NCI-H524 (cell line): ENCODE measurements at regions not wholly inside any gene's neighbourhood (a gene's known extent, or its start where the extent isn't known, plus 50 kb on each side); places are given as distances from the start of the nearest gene placed in this dataset.
A peak's percentile ranks its signal among the peaks of the same experiment; 100 is the strongest.

Source experiments
- DNase-seq, 2 experiments: peaks; one replicate each; lab custom pipeline; 2025; lab: John Stamatoyannopoulos, UW

- DNase-seq: no peak
Observed at GRCh38 chr12:20194171-20194570, 174.2 kb upstream of the PDE3A start.

- no peak for DNase-seq
Observed at GRCh38 chr12:20196767-20197166, 171.6 kb upstream of the PDE3A start.

- DNase-seq: no peak
Observed at GRCh38 chr12:20197411-20197810, 170.9 kb upstream of the PDE3A start.

- no peak for DNase-seq
Observed at GRCh38 chr12:20199780-20200179, 168.6 kb upstream of the PDE3A start.

GRCh38 chr12:20201733-20202132 is 166.6 kb upstream of the PDE3A start:
- no peak for DNase-seq

- no peak for DNase-seq
Observed at GRCh38 chr12:20205854-20206253, 162.5 kb upstream of the PDE3A start.

DNA sequence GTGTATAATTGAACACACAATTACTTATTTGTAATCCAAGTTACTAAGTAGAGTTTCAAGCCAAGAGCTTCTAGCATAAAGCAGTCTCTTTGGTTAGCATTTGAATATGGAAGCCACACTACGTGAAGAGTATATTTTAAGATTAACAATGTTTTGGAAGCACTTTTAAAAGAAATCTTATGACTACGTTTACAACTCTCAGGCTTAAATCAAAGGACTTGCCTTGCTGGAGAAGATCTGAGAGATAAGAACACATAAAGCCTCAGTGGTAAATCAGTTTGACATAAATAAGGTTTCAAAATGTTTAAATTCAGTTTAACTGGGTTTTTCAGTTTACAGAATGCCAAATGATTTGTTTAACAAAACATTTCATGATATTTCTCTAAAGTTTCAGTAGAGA is 161.9 kb upstream of the PDE3A start:
- no peak for DNase-seq

DNA sequence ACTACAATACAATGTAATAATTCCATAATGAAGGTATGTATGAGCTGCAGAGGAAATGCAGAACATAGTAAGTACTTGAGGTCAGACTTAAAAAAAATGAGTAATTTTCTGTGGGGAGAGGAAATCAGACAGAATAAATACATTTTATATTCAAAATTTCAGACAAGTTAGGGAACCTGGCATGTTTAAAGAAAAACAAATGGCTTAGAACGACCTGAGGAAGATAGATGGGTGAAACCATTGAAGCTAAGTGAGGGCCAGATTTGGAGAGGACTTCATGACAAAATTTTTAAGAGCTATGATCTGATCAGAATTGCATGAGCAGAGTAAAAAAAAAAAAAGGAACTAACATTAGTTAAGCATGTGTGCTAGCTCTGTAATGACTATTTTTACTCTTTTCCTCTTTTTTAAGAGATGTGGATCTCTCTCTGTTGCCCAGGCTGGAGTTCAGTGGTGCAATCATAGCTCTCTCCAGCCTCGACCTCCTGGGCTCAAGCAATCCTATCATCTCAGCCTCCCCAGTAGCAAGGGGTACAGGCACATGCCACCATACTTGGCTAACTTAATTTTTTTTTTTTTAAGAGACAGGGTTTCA is 157.6 kb upstream of the PDE3A start:
- DNase-seq: no peak

DNA sequence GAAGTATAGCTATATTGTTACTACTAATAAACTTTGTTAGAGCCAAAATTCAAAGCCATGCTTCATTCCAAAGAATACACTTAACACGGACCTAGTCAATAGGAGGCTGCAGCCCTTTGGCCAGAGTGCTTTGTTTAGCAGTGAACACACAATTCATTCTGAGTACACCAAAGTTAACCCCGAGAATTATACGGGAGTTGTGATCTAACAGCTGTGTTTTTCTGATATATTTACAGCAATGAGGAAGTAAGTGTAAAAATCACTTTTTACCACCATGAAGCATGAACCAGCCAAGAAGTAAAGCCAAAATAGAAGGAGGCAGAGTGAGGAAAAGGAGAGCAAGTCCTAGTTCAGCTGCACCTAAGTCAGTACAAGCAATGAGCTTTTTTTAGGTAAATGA is 156.8 kb upstream of the PDE3A start:
- DNase-seq: no peak

- DNase-seq: no peak
Observed at GRCh38 chr12:20211981-20212421, 156.3 kb upstream of the PDE3A start.

DNA sequence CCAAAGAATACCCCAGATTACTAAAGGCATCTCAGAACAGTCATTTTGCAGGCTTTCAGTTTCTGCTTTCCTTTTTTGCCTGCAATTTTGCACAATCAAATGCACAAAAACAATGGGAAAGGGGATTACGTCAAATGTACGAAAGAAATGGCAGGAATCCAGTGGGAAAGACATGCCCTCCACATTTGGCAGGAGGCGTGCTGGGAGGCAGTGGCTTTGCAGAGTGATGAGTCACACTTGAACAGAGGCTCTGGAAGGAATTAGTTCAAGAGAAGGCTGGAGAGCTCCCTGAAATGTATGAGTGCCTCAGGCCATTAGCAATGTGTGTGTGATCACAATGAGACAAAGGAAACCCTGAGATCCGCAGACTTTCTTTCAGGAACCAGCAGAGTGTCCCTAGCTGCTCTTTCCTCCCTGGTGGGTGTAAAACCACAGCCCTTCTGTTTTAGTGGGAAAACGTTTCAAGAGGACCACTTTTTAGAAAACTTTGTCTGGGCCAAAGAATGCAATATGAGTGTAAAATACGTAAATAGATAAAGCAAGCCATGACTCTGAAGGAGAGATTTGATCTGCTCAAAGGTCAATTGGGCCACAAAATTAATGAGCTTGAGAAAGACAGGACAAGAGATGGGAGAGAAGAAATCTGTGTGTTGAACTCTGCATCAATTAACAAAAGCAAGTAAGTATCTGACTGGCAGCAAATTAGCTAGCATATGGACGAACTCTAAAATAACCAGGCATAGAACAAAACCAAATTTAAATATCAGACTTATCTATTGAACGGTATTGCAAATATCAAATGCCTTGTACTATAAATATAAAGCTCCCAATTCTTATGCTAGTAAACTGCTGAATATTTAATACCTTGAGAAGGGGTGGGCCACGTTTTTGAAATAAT is 155.4 kb upstream of the PDE3A start:
- peak in 1 of 2 experiments; percentile 43 for DNase-seq

GRCh38 chr12:20213723-20214625 is 154.4 kb upstream of the PDE3A start:
- no peak for DNase-seq

DNA sequence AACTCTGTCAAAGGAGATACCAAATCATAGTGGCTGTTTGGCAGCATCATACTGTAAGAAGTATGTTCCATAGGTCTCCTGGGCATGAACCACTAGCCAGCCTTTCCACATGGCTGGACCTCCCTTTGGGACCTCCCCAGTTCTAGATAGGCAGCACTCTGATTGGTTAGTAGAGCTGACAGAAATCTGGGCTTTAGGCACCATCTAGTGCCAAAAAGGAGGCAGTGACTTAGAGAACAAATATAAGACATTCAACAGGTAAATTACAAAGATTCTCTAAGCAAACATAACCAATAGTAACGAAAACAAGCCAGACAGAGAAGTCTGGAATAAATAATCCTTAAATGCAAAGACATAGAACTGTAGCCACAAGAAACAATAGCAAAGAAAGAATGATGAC is 148.0 kb upstream of the PDE3A start:
- DNase-seq: peak in 1 of 2 experiments; percentile 30

- peak in 1 of 2 experiments; percentile 25 for DNase-seq
Observed at GRCh38 chr12:20232931-20233675, 135.2 kb upstream of the PDE3A start.

DNA sequence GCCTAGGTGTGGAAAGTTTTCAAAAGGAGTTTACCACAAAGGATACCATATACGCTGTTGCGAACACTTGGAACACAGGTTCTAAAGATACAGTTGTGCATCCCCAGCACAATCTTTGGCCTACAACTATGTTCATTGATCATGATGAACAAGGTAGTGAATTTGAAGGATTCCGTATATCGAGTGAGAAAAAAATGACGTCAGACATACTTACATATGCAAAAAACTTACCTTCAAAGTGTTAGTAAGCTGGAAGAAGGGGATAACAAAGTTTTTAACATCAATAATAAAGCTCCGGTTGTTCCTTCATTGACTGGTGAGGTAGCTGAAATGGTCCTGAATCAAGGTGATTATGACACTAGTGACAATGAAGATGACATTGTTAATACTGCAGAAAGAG is 133.9 kb upstream of the PDE3A start:
- DNase-seq: no peak

DNA sequence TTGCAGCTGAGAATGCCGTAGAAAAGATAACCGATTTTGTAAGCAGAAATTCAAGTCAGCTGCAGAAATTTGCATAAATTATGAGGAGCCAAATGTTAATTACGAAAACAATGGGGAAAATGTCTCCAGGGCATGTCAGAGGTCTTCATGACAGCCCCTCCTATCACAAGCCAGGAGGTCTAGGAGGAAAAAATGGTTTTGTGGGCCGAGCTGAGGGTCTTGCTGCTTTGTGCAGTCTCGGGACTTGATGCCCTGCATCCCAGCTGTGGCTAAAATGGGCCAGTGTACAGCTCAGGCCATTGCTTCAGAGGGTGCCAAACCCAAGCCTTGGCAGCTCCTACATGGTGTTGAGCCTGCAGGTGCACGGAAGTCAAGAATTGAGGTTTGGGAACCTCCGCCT is 131.2 kb upstream of the PDE3A start:
- no peak for DNase-seq

GRCh38 chr12:20245491-20245890 is 122.8 kb upstream of the PDE3A start:
- no peak for DNase-seq

- DNase-seq: no peak
Observed at GRCh38 chr12:20248646-20249045, 119.7 kb upstream of the PDE3A start.

DNA sequence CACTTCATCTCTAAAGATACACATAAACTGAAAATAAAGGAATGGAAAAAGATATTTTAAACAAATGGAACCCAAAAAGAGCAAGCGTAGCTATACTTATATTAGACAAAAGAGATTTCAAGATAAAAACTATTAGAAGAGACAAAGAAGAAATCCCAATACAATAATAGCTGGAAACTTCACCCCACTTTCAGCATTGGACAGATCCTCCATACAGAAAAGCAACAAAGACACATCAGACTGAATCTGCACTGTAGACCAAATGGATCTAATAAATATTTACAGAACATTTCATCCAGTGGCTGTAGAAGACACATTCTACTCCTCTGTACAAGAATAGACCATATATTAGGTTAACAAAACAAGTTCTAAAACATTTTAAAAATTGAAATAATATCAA is 117.6 kb upstream of the PDE3A start:
- no peak for DNase-seq

DNA sequence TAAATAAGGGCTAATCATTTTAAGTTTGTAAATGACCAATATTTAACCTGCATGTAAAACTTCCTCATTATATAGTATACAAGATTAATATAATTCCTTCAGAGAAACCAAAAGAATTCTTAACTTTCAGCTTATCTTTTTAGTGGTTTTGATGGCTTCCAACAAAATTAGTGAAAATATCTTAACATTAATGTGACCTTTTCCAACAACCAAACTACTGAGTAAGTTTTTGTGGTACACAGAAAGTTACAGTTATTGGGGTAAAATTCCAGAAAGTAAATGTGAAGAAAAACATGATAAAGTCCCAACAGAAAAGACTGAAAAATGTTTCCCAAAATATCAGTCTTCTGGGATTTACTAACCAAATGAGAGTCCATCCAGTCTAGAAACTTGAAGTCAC is 111.0 kb upstream of the PDE3A start:
- DNase-seq: no peak

- DNase-seq: no peak
Observed at GRCh38 chr12:20259786-20260185, 108.6 kb upstream of the PDE3A start.

GRCh38 chr12:20260851-20261250 is 107.5 kb upstream of the PDE3A start:
- DNase-seq: no peak
